ENCODE measurements at regions not wholly inside any gene's neighbourhood (a gene's known extent, or its start where the extent isn't known, plus 50 kb on each side); places are given as distances from the start of the nearest gene placed in this dataset.

DNA sequence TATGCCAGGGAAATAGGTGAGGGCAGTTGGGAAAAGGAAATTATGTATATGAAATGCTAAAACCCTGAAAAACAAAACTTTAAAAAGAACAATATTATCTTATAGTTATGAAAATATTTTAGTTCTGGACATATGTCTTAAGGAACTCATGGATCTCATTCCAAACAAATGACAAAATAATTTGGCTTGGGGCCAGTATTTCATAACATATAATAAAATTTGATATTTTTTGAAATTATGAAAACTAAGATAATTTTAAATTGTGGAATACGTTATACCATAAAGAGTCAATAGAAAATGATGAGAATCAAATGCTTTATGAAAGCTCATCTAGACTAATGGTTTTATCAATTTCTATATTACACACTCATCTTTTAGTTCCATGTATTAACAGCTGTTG, 173.8 kb upstream of the DCN start:
- Histone ChIP-seq H3K4me1 (peaks cover 0 to 5% (median 0%) of the 10 kb centered on the region in 4 donors), H3K27ac (no peak overlapping the region), H3K36me3 (no peaks in the 10 kb centered on the region), H3K4me3 (no peak overlapping the region), H3K9me3 (no peaks in the 10 kb centered on the region), H3K27me3 (no peaks in the 10 kb centered on the region)
- DNase-seq (no peak), ATAC-seq (no peak)
- intact Hi-C loops (cut with DNase I), result no loop called here
- WGBS (ENCODE audit: insufficient coverage, low coverage, low lambda C conversion rate, missing lambda C conversion rate), result 69% methylated on average over 1 of the region's 1 CpG
- TF ChIP-seq, protein P1, sequence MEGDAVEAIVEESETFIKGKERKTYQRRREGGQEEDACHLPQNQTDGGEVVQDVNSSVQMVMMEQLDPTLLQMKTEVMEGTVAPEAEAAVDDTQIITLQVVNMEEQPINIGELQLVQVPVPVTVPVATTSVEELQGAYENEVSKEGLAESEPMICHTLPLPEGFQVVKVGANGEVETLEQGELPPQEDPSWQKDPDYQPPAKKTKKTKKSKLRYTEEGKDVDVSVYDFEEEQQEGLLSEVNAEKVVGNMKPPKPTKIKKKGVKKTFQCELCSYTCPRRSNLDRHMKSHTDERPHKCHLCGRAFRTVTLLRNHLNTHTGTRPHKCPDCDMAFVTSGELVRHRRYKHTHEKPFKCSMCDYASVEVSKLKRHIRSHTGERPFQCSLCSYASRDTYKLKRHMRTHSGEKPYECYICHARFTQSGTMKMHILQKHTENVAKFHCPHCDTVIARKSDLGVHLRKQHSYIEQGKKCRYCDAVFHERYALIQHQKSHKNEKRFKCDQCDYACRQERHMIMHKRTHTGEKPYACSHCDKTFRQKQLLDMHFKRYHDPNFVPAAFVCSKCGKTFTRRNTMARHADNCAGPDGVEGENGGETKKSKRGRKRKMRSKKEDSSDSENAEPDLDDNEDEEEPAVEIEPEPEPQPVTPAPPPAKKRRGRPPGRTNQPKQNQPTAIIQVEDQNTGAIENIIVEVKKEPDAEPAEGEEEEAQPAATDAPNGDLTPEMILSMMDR (IDR thresholded peaks at IDR 0.05), result no peak
- no peak for TF ChIP-seq POLR2A (IDR thresholded peaks at IDR 0.05)

DNA sequence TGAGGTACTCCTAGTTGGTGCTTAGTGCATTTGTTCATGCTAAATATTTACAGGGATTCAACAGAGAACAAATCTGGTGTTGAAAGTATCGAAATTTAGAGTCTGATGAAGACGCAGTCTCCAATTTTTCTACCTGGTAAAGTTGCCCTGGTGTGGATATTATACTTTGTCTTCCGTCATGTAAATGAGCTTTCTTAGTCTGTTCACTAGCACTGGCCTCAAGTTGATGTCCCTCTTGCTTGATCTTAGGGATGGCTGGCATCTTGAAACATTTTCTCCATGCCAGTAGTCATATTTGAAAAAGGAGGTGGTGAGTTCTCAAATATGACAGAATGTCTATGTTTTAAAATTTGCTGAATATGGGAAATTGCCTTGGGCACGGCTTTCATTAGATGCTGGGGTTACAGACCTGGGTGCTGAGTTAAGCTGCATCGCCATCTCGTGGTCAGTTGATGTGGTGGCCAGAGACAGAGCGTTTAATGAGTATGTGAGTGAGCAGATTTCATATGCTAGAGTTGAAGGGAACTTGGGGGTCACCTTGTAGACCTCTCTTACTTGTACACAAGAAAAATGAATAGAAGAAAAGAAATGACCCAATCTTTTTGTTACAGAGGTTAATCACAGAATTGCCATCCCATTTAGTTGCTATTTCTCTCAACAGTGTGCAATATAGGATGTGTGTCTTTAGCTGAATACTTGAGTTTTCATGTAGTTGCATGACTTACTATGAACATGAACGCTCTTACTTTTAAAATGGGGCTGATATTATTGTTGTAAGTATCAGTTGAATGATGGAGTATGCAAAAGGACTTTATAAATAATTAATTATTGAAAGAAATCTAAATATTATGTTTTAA, 172.8 kb upstream of the DCN start:
- H3K36me3 ChIP-seq, result no peaks in the 10 kb centered on the region
- intact Hi-C loops (cut with DNase I), result no loop called here
- ATAC-seq (peak; percentile 90 to 95 (median 94)), DNase-seq (peak; percentile 44 to 63 (median 58))
- peaks cover 0 to 5% (median 0%) of the 10 kb centered on the region in 4 donors for H3K4me1 ChIP-seq
- H3K9me3 ChIP-seq, result no peaks in the 10 kb centered on the region
- WGBS (ENCODE audit: insufficient coverage, low coverage, low lambda C conversion rate, missing lambda C conversion rate), result 21% methylated on average over 8 of the region's 8 CpGs
- no peaks in the 10 kb centered on the region for H3K27me3 ChIP-seq
- TF ChIP-seq, protein P1 (IDR thresholded peaks at IDR 0.05), result peak; percentile 75 to 85 (median 82)
- TF ChIP-seq POLR2A (IDR thresholded peaks at IDR 0.05), result no peak
- H3K4me3 ChIP-seq, result no peak overlapping the region
- no peak overlapping the region for H3K27ac ChIP-seq

DNA sequence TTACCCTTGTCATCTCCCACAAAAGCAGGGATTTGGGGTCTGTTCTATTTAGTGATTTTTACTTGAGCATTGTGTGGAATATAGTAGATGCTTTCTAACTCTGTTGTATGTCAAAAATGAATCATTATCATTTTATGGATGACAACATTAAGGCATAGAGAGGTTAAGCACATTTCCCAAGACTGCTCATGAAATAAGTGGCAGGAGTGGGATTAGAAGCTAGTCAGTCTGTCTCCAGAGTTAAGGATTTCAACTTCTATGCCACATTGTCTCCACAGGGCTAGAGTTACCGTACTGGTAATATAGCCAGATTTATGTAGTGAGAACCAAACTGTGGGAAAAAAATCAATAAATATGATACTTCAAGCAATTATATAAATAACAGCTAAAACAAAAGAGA, 170.6 kb upstream of the DCN start:
- no peaks in the 10 kb centered on the region for H3K9me3 ChIP-seq
- H3K4me3 ChIP-seq, result no peak overlapping the region
- WGBS (ENCODE audit: insufficient coverage, low coverage, low lambda C conversion rate, missing lambda C conversion rate), result 80% methylated on average over 1 of the region's 1 CpG
- no peaks in the 10 kb centered on the region for H3K27me3 ChIP-seq
- H3K36me3 ChIP-seq, result no peaks in the 10 kb centered on the region
- intact Hi-C loops (cut with DNase I), result no loop called here
- DNase-seq, result no peak
- no peak for ATAC-seq
- TF ChIP-seq, protein P1 (IDR thresholded peaks at IDR 0.05), result no peak
- no peak for TF ChIP-seq POLR2A (IDR thresholded peaks at IDR 0.05)
- peaks cover 0 to 5% (median 0%) of the 10 kb centered on the region in 4 donors for H3K4me1 ChIP-seq
- H3K27ac ChIP-seq, result no peak overlapping the region

DNA sequence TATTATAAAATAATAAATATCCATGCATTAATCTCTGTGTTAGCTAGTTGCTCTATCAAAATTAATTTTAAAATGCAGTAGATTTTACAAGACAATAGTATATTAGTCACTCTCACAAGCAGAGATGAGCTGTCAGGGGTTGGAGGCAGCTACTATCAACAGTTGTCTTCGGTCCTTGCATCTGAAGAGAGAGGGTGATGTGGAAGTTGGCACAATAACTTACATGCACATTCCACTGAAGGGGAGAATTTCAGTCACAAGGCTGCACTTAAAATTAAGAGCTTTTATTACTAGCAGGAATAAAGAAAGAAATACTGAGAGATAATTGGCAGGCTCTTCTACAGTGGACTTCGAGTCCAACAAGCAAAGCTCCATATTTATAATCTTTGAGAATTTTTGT, 166.9 kb upstream of the DCN start:
- TF ChIP-seq, protein P1 (IDR thresholded peaks at IDR 0.05), result no peak
- TF ChIP-seq POLR2A (IDR thresholded peaks at IDR 0.05), result no peak
- ATAC-seq (no peak), DNase-seq (no peak)
- Histone ChIP-seq H3K4me1 (no peaks in the 10 kb centered on the region), H3K27ac (no peak overlapping the region), H3K9me3 (no peaks in the 10 kb centered on the region), H3K4me3 (no peak overlapping the region), H3K36me3 (no peaks in the 10 kb centered on the region), H3K27me3 (no peaks in the 10 kb centered on the region)
- 69% methylated on average over 2 of the region's 2 CpGs for WGBS (ENCODE audit: insufficient coverage, low coverage, low lambda C conversion rate, missing lambda C conversion rate)
- intact Hi-C loops (cut with DNase I), result no loop called here

Data from right lobe of liver (tissue), 6 donors.